ENCODE measurements at regions not wholly inside any gene's neighbourhood (a gene's known extent, or its start where the extent isn't known, plus 50 kb on each side); places are given as distances from the start of the nearest gene placed in this dataset.

GRCh38 chr5:74095871-74096270 is 469.9 kb downstream of the ARHGEF28 start:
- DNase-seq (ENCODE audit: low read depth) = no peak

GRCh38 chr5:74094782-74095108 is 468.7 kb downstream of the ARHGEF28 start:
- DNase-seq (ENCODE audit: low read depth) = no peak

GRCh38 chr5:74094096-74094781 is 468.2 kb downstream of the ARHGEF28 start:
- no peak for DNase-seq (ENCODE audit: low read depth)

GRCh38 chr5:74093561-74093960 is 467.6 kb downstream of the ARHGEF28 start:
- DNase-seq (ENCODE audit: low read depth) = no peak

GRCh38 chr5:74092766-74093165 is 466.8 kb downstream of the ARHGEF28 start:
- DNase-seq (ENCODE audit: low read depth) = no peak

GRCh38 chr5:74085782-74086181 is 459.8 kb downstream of the ARHGEF28 start:
- no peak for DNase-seq (ENCODE audit: low read depth)

- DNase-seq (ENCODE audit: low read depth) = peak; percentile 41
These were observed 459.2 kb downstream of the ARHGEF28 start for GRCh38 chr5:74085186-74085585.

- no peak for DNase-seq (ENCODE audit: low read depth)
These were observed 457.2 kb downstream of the ARHGEF28 start for GRCh38 chr5:74083096-74083791.

GRCh38 chr5:74082512-74083055 is 456.6 kb downstream of the ARHGEF28 start:
- DNase-seq (ENCODE audit: low read depth) = no peak

GRCh38 chr5:74081126-74081525 is 455.1 kb downstream of the ARHGEF28 start:
- no peak for DNase-seq (ENCODE audit: low read depth)

- no peak for DNase-seq (ENCODE audit: low read depth)
These were observed 454.1 kb downstream of the ARHGEF28 start for GRCh38 chr5:74079971-74080556.

GRCh38 chr5:74075501-74076484 is 449.8 kb downstream of the ARHGEF28 start:
- no peak for DNase-seq (ENCODE audit: low read depth)

- no peak for DNase-seq (ENCODE audit: low read depth)
These were observed 448.1 kb downstream of the ARHGEF28 start for GRCh38 chr5:74074111-74074510.

- no peak for DNase-seq (ENCODE audit: low read depth)
These were observed 447.3 kb downstream of the ARHGEF28 start for GRCh38 chr5:74073257-74073656.

- DNase-seq (ENCODE audit: low read depth) = no peak
These were observed 446.6 kb downstream of the ARHGEF28 start for GRCh38 chr5:74072646-74073045.

GRCh38 chr5:74070766-74071165 is 444.8 kb downstream of the ARHGEF28 start:
- no peak for DNase-seq (ENCODE audit: low read depth)

- no peak for DNase-seq (ENCODE audit: low read depth)
These were observed 443.7 kb downstream of the ARHGEF28 start for GRCh38 chr5:74069741-74070140.

GRCh38 chr5:74067748-74068541 is 441.9 kb downstream of the ARHGEF28 start:
- DNase-seq (ENCODE audit: low read depth) = peak; percentile 69

GRCh38 chr5:74064911-74065310 is 438.9 kb downstream of the ARHGEF28 start:
- no peak for DNase-seq (ENCODE audit: low read depth)

GRCh38 chr5:74064225-74064624 is 438.2 kb downstream of the ARHGEF28 start:
- peak; percentile 14 for DNase-seq (ENCODE audit: low read depth)

- peak; percentile 87 for DNase-seq (ENCODE audit: low read depth)
These were observed 437.8 kb downstream of the ARHGEF28 start for GRCh38 chr5:74063821-74064220.
